Endothelial cell of umbilical vein (primary cell): ENCODE measurements at regions not wholly inside any gene's neighbourhood (a gene's known extent, or its start where the extent isn't known, plus 50 kb on each side); places are given as distances from the start of the nearest gene placed in this dataset.

ENCODE experiments used
- BruUV-seq: library from RNA; stranded (reverse); fragments of 400-500 nt; replicated peaks from 2 replicates; lab custom pipeline; 2021; lab: Mats Ljungman, UMichigan
- CTCF ChIA-PET: fragments of 300-600, 350-600 bp; sonication (Branson Sonifier 250); formaldehyde crosslinking; loops from one replicate; lab custom pipeline; 2021; ENCODE audit warnings: antibody characterized with exemption, inconsistent platforms; lab: Charles Lee
- POLR2A ChIA-PET: fragments of 300-600, 350-600 bp; sonication (Branson Sonifier 250); formaldehyde crosslinking; loops from one replicate; lab custom pipeline; 2021; ENCODE audit warnings: antibody characterized with exemption, inconsistent platforms; lab: Charles Lee
- DNase-seq: peaks from one replicate; pipeline ENCODE4 v3.0.0-alpha.2; 2011; ENCODE audit warnings: low read depth, low spot score
- FAIRE-seq: peaks from 2 replicates; lab custom pipeline; 2011; peaks lifted over from hg19 to GRCh38; lab: Jason Lieb, UNC
- H2AFZ ChIP-seq: 2 replicates; pipeline ENCODE4 v1.6.0; 2012; ENCODE audit warnings: low read depth, low read length, control low read depth, inconsistent platforms
- H3K27ac ChIP-seq: 2 replicates; pipeline ENCODE4 v1.5.1; 2011; ENCODE audit warnings: low read depth, mild to moderate bottlenecking, control low read depth, low read length, moderate library complexity; ENCODE audit not compliant: insufficient read depth
- H3K27me3 ChIP-seq, 2 experiments: 2 replicates each; pipeline versions ENCODE4 v1.6.0 to v1.6.1; 2011; ENCODE audit warnings: low read length in 2 of 2, mixed read lengths in 1 of 2; ENCODE audit not compliant: control insufficient read depth in 2 of 2, insufficient read depth in 2 of 2
- H3K36me3 ChIP-seq, 2 experiments: 2 replicates in 1 of 2; 3 replicates in 1 of 2; pipeline ENCODE4 v1.5.1; 2011; ENCODE audit warnings: low read length in 2 of 2, mild to moderate bottlenecking in 1 of 2, moderate library complexity in 1 of 2; ENCODE audit not compliant: control insufficient read depth in 2 of 2, insufficient read depth in 2 of 2; ENCODE audit errors: extremely low read depth in 1 of 2
- H3K4me1 ChIP-seq: 3 replicates; pipeline ENCODE4 v1.5.1; 2011; ENCODE audit warnings: mild to moderate bottlenecking, low read length; ENCODE audit not compliant: control insufficient read depth, insufficient read depth; ENCODE audit errors: extremely low read depth
- H3K4me2 ChIP-seq: 2 replicates; pipeline ENCODE4 v1.6.1; 2011; ENCODE audit warnings: low read length, control low read depth, mixed read lengths; ENCODE audit not compliant: insufficient read depth
- H3K4me3 ChIP-seq, 3 experiments: fragments of 200-600 bp in 1 of 3; sonication (generic), shearing (Covaris generic) in 1 of 3; replicated peaks in 1 of 3; 2 replicates each; pipeline ENCODE4 v1.5.1; 2011 to 2016; ENCODE audit warnings: control low read depth in 3 of 3, low read length in 3 of 3, mild to moderate bottlenecking in 2 of 3, inconsistent platforms in 1 of 3, low read depth in 1 of 3, moderate library complexity in 1 of 3; ENCODE audit not compliant: insufficient read depth in 1 of 3
- H3K79me2 ChIP-seq: 2 replicates; pipeline ENCODE4 v1.6.0; 2012; ENCODE audit warnings: low read length, inconsistent platforms; ENCODE audit not compliant: control insufficient read depth, insufficient read depth
- H3K9ac ChIP-seq: replicated peaks from 2 replicates; pipeline ENCODE3; 2011; ENCODE audit warnings: low read length, control low read depth; ENCODE audit not compliant: insufficient read depth; ENCODE audit errors: extremely low read depth
- H3K9me1 ChIP-seq: replicated peaks from 3 replicates; pipeline ENCODE4 v1.6.0; 2011; ENCODE audit warnings: mild to moderate bottlenecking, low read length; ENCODE audit not compliant: control insufficient read depth, insufficient read depth; ENCODE audit errors: extremely low read depth
- H3K9me3 ChIP-seq: replicated peaks from 2 replicates; pipeline ENCODE4 v1.5.1; 2012; ENCODE audit warnings: low read length, inconsistent platforms; ENCODE audit not compliant: control insufficient read depth, insufficient read depth
- H4K20me1 ChIP-seq: replicated peaks from 2 replicates; pipeline ENCODE3; 2011; ENCODE audit warnings: mild to moderate bottlenecking, low read length; ENCODE audit not compliant: control insufficient read depth, insufficient read depth; ENCODE audit errors: extremely low read depth
- CTCF ChIP-seq, 2 donors: IDR thresholded peaks; 1 replicate in 1 of 2; 2 replicates in 1 of 2; pipeline ENCODE4 v1.5.1; 2011; ENCODE audit warnings: low read length in 2 of 2, mild to moderate bottlenecking in 2 of 2, moderate library complexity in 2 of 2, control low read depth in 1 of 2, inconsistent platforms in 1 of 2, low read depth in 1 of 2; ENCODE audit not compliant: insufficient read depth in 1 of 2; ENCODE audit errors: extremely low read depth in 1 of 2
- EZH2 ChIP-seq: IDR thresholded peaks from 2 replicates; pipeline ENCODE4 v1.6.1; 2012; ENCODE audit warnings: borderline replicate concordance, low read depth, mild to moderate bottlenecking, moderate library complexity, low read length, inconsistent platforms; ENCODE audit not compliant: severe bottlenecking
- FOS ChIP-seq: IDR thresholded peaks from 2 replicates; pipeline ENCODE4 v1.6.1; 2011; ENCODE audit warnings: mild to moderate bottlenecking, low read length, moderate library complexity, borderline replicate concordance; ENCODE audit not compliant: insufficient read depth
- GATA2 ChIP-seq: IDR thresholded peaks from 2 replicates; pipeline ENCODE4 v1.7.0; 2011; ENCODE audit warnings: low read depth, mild to moderate bottlenecking, moderate library complexity, mixed read lengths, low read length; ENCODE audit not compliant: insufficient read length, insufficient read depth
- JUN ChIP-seq: IDR thresholded peaks from 2 replicates; pipeline ENCODE4 v1.6.1; 2011; ENCODE audit warnings: borderline replicate concordance, low read depth; ENCODE audit not compliant: insufficient read length, insufficient read depth
- MAX ChIP-seq: IDR thresholded peaks from 2 replicates; pipeline ENCODE4 v1.6.1; 2011; ENCODE audit not compliant: insufficient read depth, insufficient read length
- MYC ChIP-seq: IDR thresholded peaks from one replicate; pipeline ENCODE4 v1.6.1; 2011; ENCODE audit warnings: mild to moderate bottlenecking, low read depth, low read length
- POLR2A ChIP-seq: IDR thresholded peaks from 2 replicates; pipeline ENCODE4 v1.6.1; 2012; ENCODE audit warnings: low read depth, mild to moderate bottlenecking, control low read depth, low read length
- POLR2AphosphoS5 ChIP-seq: IDR thresholded peaks from 2 replicates; pipeline ENCODE4 v1.6.1; 2012; ENCODE audit warnings: low read depth, mild to moderate bottlenecking, control low read depth, low read length, moderate library complexity; ENCODE audit not compliant: insufficient read depth
- dilution Hi-C: fragments of 300-500 bp; cut with MboI; formaldehyde crosslinking; loops from one replicate; pipeline ENCODE4 v1.15.0; 2019; ENCODE audit warnings: low sequenced_read_pairs; ENCODE audit not compliant: extremely low pct_ligation_motif_present
- intact Hi-C: fragments of 100-400 bp; cut with micrococcal nuclease; formaldehyde crosslinking; loops from one replicate; pipeline ENCODE4 v1.10.0; 2022

GRCh38 chr6:131414956-131415355 is 158.1 kb upstream of the ARG1 start:
- Histone ChIP-seq H2AFZ (no peak overlapping the region), H3K4me2 (no peak overlapping the region), H3K4me3 (no peak overlapping the region), H3K9ac (no peak overlapping the region), H3K27me3 (no peaks in the 10 kb centered on the region), H3K27ac (no peak overlapping the region), H3K9me3 (no peaks in the 10 kb centered on the region), H3K79me2 (no peaks in the 10 kb centered on the region), H3K4me1 (no peaks in the 10 kb centered on the region), H4K20me1 (no peaks in the 10 kb centered on the region), H3K9me1 (no peaks in the 10 kb centered on the region), H3K36me3 (no peaks in the 10 kb centered on the region)
- no TSS peak for BruUV-seq
- dilution Hi-C loops, result no loop called here
- FAIRE-seq (no peak), DNase-seq (no peak)
- POLR2A ChIA-PET, result no interaction called here
- intact Hi-C loops, result no loop called here
- CTCF ChIA-PET, result interaction anchor here (1.0 kb wide), 1 partner anchor 232 kb away, joined by 3 read pairs; no protein-coding TSS in a partner anchor
- TF ChIP-seq MAX (no peak), GATA2 (no peak), MYC (no peak), CTCF (IDR thresholded peaks at IDR 0.05; ENCODE audit: extremely low read depth in 1 of 2, insufficient read depth in 1 of 2, low read depth in 1 of 2, low read length in 2 of 2) (no peak), FOS (no peak), EZH2 (no peak), JUN (no peak), POLR2AphosphoS5 (no peak), POLR2A (no peak)
